Testis (tissue), 2 donors: ENCODE measurements at regions not wholly inside any gene's neighbourhood (a gene's known extent, or its start where the extent isn't known, plus 50 kb on each side); places are given as distances from the start of the nearest gene placed in this dataset.

Experiments
- POLR2A ChIP-seq: fragments of 450-650 bp; IDR thresholded peaks from one replicate; pipeline ENCODE4 v1.6.1; 2017; ENCODE audit warnings: antibody characterized with exemption, mild to moderate bottlenecking, moderate library complexity
- TF ChIP-seq, protein P1 (sequence below), 3 experiments: fragments of 450-650 bp in 2 of 3; fragments of 200-600 bp in 1 of 3; sonication (generic) in 1 of 3; IDR thresholded peaks; one replicate each; pipeline ENCODE4 v1.5.1; 2016 to 2019; ENCODE audit warnings: antibody characterized with exemption in 3 of 3, mild to moderate bottlenecking in 2 of 3, moderate library complexity in 1 of 3

DNA sequence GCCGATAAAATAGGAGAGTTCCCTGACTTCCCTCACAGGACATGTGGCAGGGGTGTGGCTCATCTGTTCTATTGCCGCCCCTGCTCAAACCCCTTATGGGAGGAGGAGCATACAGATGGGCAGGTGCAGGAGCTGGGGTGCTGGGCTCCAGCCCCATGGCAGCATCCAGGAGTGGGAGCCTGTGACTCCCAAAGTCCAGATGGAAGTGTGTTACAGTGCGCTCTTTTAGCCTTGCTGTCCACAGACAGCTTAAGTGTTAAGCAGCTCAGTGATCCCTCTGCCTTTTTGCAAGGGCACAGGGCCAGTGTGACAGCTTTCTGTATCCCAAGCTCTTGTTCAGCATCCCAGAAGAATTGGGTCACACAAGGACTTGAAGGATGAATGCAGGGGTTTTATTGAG, 212.3 kb upstream of the MYLIP start:
- TF ChIP-seq, protein P1, sequence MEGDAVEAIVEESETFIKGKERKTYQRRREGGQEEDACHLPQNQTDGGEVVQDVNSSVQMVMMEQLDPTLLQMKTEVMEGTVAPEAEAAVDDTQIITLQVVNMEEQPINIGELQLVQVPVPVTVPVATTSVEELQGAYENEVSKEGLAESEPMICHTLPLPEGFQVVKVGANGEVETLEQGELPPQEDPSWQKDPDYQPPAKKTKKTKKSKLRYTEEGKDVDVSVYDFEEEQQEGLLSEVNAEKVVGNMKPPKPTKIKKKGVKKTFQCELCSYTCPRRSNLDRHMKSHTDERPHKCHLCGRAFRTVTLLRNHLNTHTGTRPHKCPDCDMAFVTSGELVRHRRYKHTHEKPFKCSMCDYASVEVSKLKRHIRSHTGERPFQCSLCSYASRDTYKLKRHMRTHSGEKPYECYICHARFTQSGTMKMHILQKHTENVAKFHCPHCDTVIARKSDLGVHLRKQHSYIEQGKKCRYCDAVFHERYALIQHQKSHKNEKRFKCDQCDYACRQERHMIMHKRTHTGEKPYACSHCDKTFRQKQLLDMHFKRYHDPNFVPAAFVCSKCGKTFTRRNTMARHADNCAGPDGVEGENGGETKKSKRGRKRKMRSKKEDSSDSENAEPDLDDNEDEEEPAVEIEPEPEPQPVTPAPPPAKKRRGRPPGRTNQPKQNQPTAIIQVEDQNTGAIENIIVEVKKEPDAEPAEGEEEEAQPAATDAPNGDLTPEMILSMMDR (IDR thresholded peaks at IDR 0.05) = no peak
- TF ChIP-seq POLR2A = no peak
